WTC11 (cell line): ENCODE measurements at regions not wholly inside any gene's neighbourhood (a gene's known extent, or its start where the extent isn't known, plus 50 kb on each side); places are given as distances from the start of the nearest gene placed in this dataset.

Source experiments
- ATF3 ChIP-seq: sonication (generic); formaldehyde crosslinking; conservative IDR thresholded peaks from 2 replicates; pipeline ENCODE4 v1.8.1; 2022; ENCODE audit warnings: mild to moderate bottlenecking, missing genetic modification reagents
- CREB1 ChIP-seq: sonication (generic); formaldehyde crosslinking; IDR thresholded peaks from 2 replicates; pipeline ENCODE4 v1.8.0; 2023; ENCODE audit warnings: mild to moderate bottlenecking, missing genetic modification reagents
- CTCF ChIP-seq: fragments of 200-600 bp; IDR thresholded peaks from 2 replicates; pipeline ENCODE4 v1.8.0; 2022; ENCODE audit warnings: antibody characterized with exemption
- SP1 ChIP-seq: sonication (generic); formaldehyde crosslinking; conservative IDR thresholded peaks from 2 replicates; pipeline ENCODE4 v1.8.1; 2022; ENCODE audit warnings: missing genetic modification reagents
- TCF7 ChIP-seq: sonication (generic); formaldehyde crosslinking; IDR thresholded peaks from 2 replicates; pipeline ENCODE4 v1.8.0; 2022; ENCODE audit warnings: mild to moderate bottlenecking, low read depth, missing genetic modification reagents, moderate library complexity
- ZNF425 ChIP-seq: fragments of 250-450 bp; sonication (Bioruptor Pico); conservative IDR thresholded peaks from 2 replicates; pipeline ENCODE4 v1.9.0; 2021; ENCODE audit warnings: mild to moderate bottlenecking
- TF ChIP-seq, protein P1 (sequence below): sonication (generic); formaldehyde crosslinking; IDR thresholded peaks from 2 replicates; pipeline ENCODE4 v1.8.1; 2022; ENCODE audit warnings: low read depth, mild to moderate bottlenecking, moderate library complexity, missing genetic modification reagents, borderline replicate concordance

GRCh38 chr2:52264911-52265310 is 1233.0 kb upstream of the NRXN1 start:
- TF ChIP-seq CTCF (no peak), SP1 (CRISPR knock-in tag) (no peak), ZNF425 (CRISPR knock-in tag) (no peak), TCF7 (CRISPR knock-in tag) (no peak), CREB1 (CRISPR knock-in tag) (no peak), ATF3 (no peak)
- TF ChIP-seq, protein P1, sequence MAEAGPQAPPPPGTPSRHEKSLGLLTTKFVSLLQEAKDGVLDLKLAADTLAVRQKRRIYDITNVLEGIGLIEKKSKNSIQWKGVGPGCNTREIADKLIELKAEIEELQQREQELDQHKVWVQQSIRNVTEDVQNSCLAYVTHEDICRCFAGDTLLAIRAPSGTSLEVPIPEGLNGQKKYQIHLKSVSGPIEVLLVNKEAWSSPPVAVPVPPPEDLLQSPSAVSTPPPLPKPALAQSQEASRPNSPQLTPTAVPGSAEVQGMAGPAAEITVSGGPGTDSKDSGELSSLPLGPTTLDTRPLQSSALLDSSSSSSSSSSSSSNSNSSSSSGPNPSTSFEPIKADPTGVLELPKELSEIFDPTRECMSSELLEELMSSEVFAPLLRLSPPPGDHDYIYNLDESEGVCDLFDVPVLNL (CRISPR knock-in tag), result no peak
